ENCODE measurements at regions not wholly inside any gene's neighbourhood (a gene's known extent, or its start where the extent isn't known, plus 50 kb on each side); places are given as distances from the start of the nearest gene placed in this dataset.

- TF ChIP-seq CTCF (IDR thresholded peaks at IDR 0.05; ENCODE audit: insufficient read depth, low read length) (no peak), GABPA (IDR thresholded peaks at IDR 0.05; ENCODE audit: low read depth) (no peak), POLR2AphosphoS5 (IDR thresholded peaks at IDR 0.05; ENCODE audit: low read depth) (no peak), SPI1 (IDR thresholded peaks at IDR 0.05; ENCODE audit: borderline replicate concordance, low read depth) (no peak)
These were observed 2236.0 kb upstream of the AGA start for GRCh38 chr4:179678093-179678814.

All from HL-60 (cell line).